Left ventricle myocardium superior (tissue), 1 donor: ENCODE measurements at regions not wholly inside any gene's neighbourhood (a gene's known extent, or its start where the extent isn't known, plus 50 kb on each side); places are given as distances from the start of the nearest gene placed in this dataset.

Experiments
- ATAC-seq: fragments of 200-7000 bp; cut with Tn5 transposase; one replicate; pipeline ENCODE4 v1.9.1; 2020; ENCODE audit warnings: mild to moderate bottlenecking, moderate library complexity
- DNase-seq: peaks from one replicate; pipeline ENCODE4 v3.0.0-alpha.2; 2020
- intact Hi-C: fragments of 100-400 bp; cut with micrococcal nuclease; formaldehyde crosslinking; loops from one replicate; pipeline ENCODE4 v1.11.0; 2022
- donor health status: DM: no; HTN: yes; CAD: no; lungs with severe emphysema.

GRCh38 chr12:119245904-119246494 is 67.3 kb downstream of the HSPB8 start:
- intact Hi-C loops: no loop called here
- DNase-seq: no peak
- peak; percentile 18 for ATAC-seq

DNA sequence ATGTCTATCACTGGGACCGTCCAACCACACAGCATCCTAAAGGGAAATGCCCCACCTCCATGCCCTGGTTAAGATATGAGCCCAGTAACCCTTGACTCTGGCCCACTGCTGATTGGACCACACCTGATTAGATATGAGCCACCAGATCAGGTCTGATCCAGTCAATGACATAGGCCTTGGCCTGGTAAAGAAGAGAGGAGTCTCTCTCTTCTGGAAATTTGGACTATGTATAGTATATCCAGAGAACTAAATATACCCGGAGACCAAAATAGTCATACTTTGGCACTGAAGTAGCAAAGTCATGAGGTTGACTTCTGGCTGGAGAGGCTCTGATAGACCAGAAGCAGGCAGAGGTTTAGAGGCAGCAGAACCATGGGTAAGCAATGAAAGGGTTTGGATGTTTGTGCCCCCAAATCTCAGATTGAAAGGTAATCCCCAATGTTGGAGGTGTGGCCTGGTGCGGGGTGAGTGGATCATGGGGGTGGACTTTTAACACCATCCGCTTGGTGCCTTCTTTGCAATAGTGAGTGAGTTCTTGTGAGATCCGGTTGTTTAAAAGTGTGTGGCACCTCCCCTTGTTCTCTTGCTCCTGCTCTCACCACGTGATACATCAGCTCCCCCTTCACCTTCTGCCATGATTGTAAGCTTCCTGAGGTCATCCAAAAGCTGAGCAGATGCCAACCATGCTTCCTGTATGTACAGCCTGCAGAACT is 68.4 kb downstream of the HSPB8 start:
- peak; percentile 93 for ATAC-seq
- no peak for DNase-seq
- intact Hi-C loops: no loop called here

DNA sequence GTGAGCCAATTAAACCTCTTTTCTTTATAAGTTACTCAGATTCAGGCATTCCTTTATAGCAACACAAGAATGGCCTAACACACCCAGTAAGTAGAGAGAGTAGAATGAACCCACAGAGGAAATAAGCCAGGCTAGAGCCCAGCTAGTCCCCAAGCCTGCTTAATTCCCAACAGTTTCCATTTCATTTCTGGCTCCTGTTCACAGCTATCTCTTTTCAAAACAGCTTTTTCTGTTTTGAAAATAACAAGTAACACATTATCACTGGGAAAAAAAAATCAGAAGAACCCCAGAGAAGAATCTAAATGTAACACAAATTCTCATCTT is 69.0 kb downstream of the HSPB8 start:
- intact Hi-C loops: no loop called here
- ATAC-seq (peak; percentile 10), DNase-seq (no peak)

GRCh38 chr12:119249383-119250155 is 70.8 kb downstream of the HSPB8 start:
- ATAC-seq (no peak), DNase-seq (no peak)
- intact Hi-C loops: no loop called here

DNA sequence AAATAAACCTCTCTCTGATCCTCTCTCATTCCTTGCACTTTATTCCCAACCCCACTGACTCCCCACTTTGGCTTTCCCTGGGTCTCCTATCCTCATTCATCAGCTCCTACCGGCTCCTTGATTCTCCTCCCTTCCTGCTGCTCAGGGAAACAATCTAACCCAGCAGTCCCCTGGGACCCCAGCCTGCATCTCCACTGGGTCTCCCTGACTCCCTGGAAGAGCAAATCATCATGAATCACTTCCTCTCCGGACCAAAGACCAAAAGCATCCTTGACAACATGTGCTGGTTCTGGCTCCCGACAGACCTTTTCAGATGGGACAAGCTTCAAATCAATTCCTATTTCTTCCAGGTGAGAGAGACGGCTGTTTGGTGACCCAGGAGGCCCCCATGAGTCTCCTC is 76.6 kb downstream of the HSPB8 start:
- DNase-seq: no peak
- intact Hi-C loops: no loop called here
- no peak for ATAC-seq

- ATAC-seq (peak; percentile 26), DNase-seq (no peak)
- intact Hi-C loops: no loop called here
Measured at GRCh38 chr12:119258149-119258548, 76.4 kb upstream of the CCDC60 start.

- DNase-seq (no peak), ATAC-seq (no peak)
- intact Hi-C loops: no loop called here
Measured at GRCh38 chr12:119258556-119258955, 76.0 kb upstream of the CCDC60 start.

DNA sequence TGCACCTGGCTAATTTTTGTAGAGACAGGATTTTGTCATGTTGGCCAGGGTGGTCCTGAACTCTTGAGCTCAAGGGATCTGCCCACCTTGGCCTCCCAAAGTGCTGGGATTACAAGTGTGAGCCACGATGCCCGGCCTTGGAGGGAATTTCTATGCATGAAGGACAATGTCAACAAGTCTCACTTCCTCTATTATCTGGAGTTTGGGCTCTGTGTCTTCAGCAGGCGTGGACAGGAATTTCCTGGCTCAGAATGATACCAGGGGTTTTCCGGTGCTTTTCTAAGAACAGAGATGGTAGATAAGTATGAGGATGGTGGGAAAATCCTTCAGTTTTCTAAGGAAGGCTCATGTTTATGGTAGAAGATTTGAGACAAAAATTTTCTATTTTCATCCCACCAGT is 75.0 kb upstream of the CCDC60 start:
- DNase-seq: no peak
- ATAC-seq: no peak
- intact Hi-C loops: no loop called here

- intact Hi-C loops: no loop called here
- DNase-seq (no peak), ATAC-seq (no peak)
Measured at GRCh38 chr12:119262388-119262787, 72.1 kb upstream of the CCDC60 start.

DNA sequence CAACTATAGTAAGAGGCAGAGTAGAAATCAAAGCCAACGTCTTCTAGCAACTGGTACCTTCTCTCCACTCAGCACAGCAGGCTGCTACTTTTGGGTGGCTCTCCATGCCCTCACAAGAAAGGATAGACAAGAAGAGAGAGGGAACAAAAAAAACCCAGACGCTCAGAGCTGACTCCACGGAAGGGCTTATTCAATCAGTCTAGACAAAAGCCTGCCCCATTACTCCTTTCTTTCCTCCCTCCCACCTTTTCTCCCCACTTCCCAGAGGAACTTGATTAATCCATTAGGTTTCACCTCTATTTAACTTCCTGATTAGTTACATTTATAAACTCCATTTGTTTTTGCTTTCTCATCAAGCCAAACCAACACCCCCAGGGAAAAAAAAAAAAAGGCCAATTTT is 71.1 kb upstream of the CCDC60 start:
- DNase-seq: no peak
- ATAC-seq: no peak
- intact Hi-C loops: no loop called here

DNA sequence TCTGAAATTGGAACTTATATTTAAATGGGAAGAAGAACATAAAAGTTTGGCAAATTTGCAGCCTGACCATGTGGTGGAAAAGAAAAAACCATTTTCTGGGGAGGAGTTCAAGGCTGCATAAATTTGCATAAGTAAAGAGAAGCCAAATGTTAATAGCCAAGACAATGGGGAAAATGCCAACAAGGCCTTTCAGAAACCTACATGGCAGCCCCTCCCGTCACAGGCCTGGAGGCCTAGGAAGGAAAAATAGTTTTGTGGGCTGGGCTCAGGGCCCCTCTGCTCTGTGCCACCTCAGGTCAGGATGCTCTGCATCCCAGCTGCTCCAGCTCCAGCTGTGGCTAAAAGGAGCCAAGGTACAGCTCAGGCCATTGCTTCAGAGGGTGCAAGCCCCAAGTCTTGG is 67.6 kb upstream of the CCDC60 start:
- DNase-seq (no peak), ATAC-seq (no peak)
- intact Hi-C loops: no loop called here

- DNase-seq (no peak), ATAC-seq (peak; percentile 85)
- intact Hi-C loops: no loop called here
Measured at GRCh38 chr12:119274636-119275065, 59.9 kb upstream of the CCDC60 start.

GRCh38 chr12:119283310-119283709 is 51.2 kb upstream of the CCDC60 start:
- DNase-seq (no peak), ATAC-seq (no peak)
- intact Hi-C loops: no loop called here
